Parathyroid adenoma (tissue), 2 donors: ENCODE measurements at regions not wholly inside any gene's neighbourhood (a gene's known extent, or its start where the extent isn't known, plus 50 kb on each side); places are given as distances from the start of the nearest gene placed in this dataset.

ENCODE experiments used
- H2AFZ ChIP-seq: fragments of 300-600 bp; sonication (generic); one replicate; pipeline ENCODE4 v1.7.0; 2017; ENCODE audit warnings: antibody characterized with exemption, mild to moderate bottlenecking
- H3K27ac ChIP-seq: fragments of 300-600 bp; sonication (generic); one replicate; pipeline ENCODE4 v1.7.0; 2017
- H3K27me3 ChIP-seq: fragments of 300-600 bp; sonication (generic); one replicate; pipeline ENCODE4 v1.7.0; 2017; ENCODE audit warnings: low read length; ENCODE audit not compliant: control insufficient read depth, insufficient read depth
- H3K36me3 ChIP-seq: fragments of 300-600 bp; sonication (generic); one replicate; pipeline ENCODE4 v1.7.0; 2017; ENCODE audit warnings: low read length; ENCODE audit not compliant: control insufficient read depth, insufficient read depth
- H3K4me1 ChIP-seq: fragments of 300-600 bp; sonication (generic); one replicate; pipeline ENCODE4 v1.7.0; 2017; ENCODE audit warnings: control low read depth
- H3K4me2 ChIP-seq: fragments of 300-600 bp; sonication (generic); one replicate; pipeline ENCODE4 v1.7.0; 2017; ENCODE audit warnings: low read length
- H3K4me3 ChIP-seq: fragments of 300-600 bp; sonication (generic); one replicate; pipeline ENCODE4 v1.7.0; 2017; ENCODE audit warnings: low read depth, low read length
- H3K79me2 ChIP-seq: fragments of 300-600 bp; sonication (generic); one replicate; pipeline ENCODE4 v1.7.0; 2017; ENCODE audit warnings: control low read depth
- H3K9ac ChIP-seq: fragments of 300-600 bp; sonication (generic); one replicate; pipeline ENCODE4 v1.7.0; 2017; ENCODE audit warnings: mild to moderate bottlenecking
- H3K9me3 ChIP-seq: fragments of 300-600 bp; sonication (generic); one replicate; pipeline ENCODE4 v1.7.0; 2017; ENCODE audit warnings: low read length; ENCODE audit not compliant: control insufficient read depth
- TF ChIP-seq, protein P1 (sequence below): fragments of 300-600 bp; sonication (generic); IDR thresholded peaks from one replicate; pipeline ENCODE4 v1.7.0; 2017; ENCODE audit warnings: antibody characterized with exemption, mild to moderate bottlenecking
- donor health status: primary hyperparathyroidism.

- Histone ChIP-seq H3K4me2 (no peak overlapping the region), H3K36me3 (no peaks in the 10 kb centered on the region), H3K9me3 (no peaks in the 10 kb centered on the region), H3K4me1 (no peaks in the 10 kb centered on the region), H2AFZ (no peak overlapping the region), H3K9ac (no peak overlapping the region), H3K4me3 (no peak overlapping the region), H3K79me2 (no peaks in the 10 kb centered on the region), H3K27me3 (no peaks in the 10 kb centered on the region), H3K27ac (no peak overlapping the region)
- TF ChIP-seq, protein P1, sequence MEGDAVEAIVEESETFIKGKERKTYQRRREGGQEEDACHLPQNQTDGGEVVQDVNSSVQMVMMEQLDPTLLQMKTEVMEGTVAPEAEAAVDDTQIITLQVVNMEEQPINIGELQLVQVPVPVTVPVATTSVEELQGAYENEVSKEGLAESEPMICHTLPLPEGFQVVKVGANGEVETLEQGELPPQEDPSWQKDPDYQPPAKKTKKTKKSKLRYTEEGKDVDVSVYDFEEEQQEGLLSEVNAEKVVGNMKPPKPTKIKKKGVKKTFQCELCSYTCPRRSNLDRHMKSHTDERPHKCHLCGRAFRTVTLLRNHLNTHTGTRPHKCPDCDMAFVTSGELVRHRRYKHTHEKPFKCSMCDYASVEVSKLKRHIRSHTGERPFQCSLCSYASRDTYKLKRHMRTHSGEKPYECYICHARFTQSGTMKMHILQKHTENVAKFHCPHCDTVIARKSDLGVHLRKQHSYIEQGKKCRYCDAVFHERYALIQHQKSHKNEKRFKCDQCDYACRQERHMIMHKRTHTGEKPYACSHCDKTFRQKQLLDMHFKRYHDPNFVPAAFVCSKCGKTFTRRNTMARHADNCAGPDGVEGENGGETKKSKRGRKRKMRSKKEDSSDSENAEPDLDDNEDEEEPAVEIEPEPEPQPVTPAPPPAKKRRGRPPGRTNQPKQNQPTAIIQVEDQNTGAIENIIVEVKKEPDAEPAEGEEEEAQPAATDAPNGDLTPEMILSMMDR = no peak
Observed at GRCh38 chr5:130528474-130528873, 624.2 kb downstream of the CHSY3 start.

GRCh38 chr5:130526708-130527107 is 622.4 kb downstream of the CHSY3 start:
- no peaks in the 10 kb centered on the region for H3K4me1 ChIP-seq
- TF ChIP-seq, protein P1 = no peak
- H3K9ac ChIP-seq = no peak overlapping the region
- no peaks in the 10 kb centered on the region for H3K27me3 ChIP-seq
- no peak overlapping the region for H2AFZ ChIP-seq
- H3K27ac ChIP-seq = no peak overlapping the region
- H3K4me3 ChIP-seq = no peak overlapping the region
- H3K79me2 ChIP-seq = no peaks in the 10 kb centered on the region
- no peak overlapping the region for H3K4me2 ChIP-seq
- no peaks in the 10 kb centered on the region for H3K9me3 ChIP-seq
- H3K36me3 ChIP-seq = no peaks in the 10 kb centered on the region

DNA sequence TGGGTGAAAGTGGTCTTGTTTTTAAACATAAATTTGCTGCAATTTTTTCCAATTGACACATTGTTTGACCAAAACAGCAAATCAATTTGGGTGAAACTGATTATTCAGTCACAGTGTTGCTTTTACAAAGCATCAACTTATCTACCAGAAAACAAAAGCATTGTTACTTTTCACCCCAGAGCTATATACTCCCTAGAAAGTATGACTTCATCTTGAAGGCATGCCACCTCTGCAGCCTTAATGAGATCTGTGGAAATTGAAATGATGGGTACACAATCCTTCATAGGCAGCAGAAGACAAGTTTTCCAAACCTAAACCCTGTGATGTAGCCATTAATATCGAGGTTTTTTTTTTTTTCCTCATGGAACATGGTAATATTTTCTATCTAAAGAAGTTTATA is 615.9 kb downstream of the CHSY3 start:
- Histone ChIP-seq H3K9ac (no peak overlapping the region), H3K9me3 (no peaks in the 10 kb centered on the region), H3K27ac (no peak overlapping the region), H3K4me2 (no peak overlapping the region), H2AFZ (no peak overlapping the region), H3K36me3 (no peaks in the 10 kb centered on the region), H3K4me1 (no peaks in the 10 kb centered on the region), H3K27me3 (no peaks in the 10 kb centered on the region), H3K79me2 (no peaks in the 10 kb centered on the region), H3K4me3 (no peak overlapping the region)
- TF ChIP-seq, protein P1 = no peak

DNA sequence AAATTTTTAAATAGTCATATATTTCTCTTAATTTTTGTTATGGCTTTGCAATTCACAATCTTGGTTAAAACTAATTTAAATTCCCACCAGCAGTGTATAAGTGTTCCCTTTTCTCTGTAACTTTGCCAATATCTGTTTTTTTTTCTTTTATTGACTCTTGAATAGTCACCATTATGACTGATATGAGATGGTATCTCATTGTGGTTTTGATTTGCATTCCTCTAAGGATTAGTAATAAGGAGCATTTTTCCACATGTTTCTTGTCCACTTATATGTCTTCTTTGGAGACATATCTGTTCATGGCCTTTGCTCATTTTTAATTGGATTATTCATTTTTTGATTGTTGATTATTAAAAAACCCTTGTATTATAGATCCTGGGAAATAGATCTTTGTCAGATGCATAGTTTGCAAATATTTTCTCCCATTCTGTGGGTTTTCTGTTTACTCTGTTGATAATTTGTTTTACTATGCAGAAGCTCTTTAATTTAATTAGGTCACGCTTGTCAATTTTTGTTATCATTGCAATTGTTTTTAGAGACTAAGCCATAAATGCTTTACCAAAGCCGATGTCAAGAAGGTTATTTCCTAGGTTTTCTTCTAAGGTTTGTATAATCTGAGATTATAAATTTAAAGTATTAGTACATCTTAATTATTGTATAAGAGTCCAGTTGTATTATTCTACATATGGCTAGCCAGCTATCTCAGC is 610.9 kb downstream of the CHSY3 start:
- H3K4me1 ChIP-seq = no peaks in the 10 kb centered on the region

More for the DNA sequence above, 610.9 kb downstream of the CHSY3 start:
- Histone ChIP-seq H3K4me2 (no peak overlapping the region), H3K4me3 (no peak overlapping the region), H3K9ac (no peak overlapping the region), H3K27me3 (no peaks in the 10 kb centered on the region), H3K27ac (no peak overlapping the region), H3K36me3 (no peaks in the 10 kb centered on the region), H3K9me3 (no peaks in the 10 kb centered on the region), H2AFZ (no peak overlapping the region), H3K79me2 (no peaks in the 10 kb centered on the region)
- TF ChIP-seq, protein P1 = no peak
